ENCODE measurements at regions not wholly inside any gene's neighbourhood (a gene's known extent, or its start where the extent isn't known, plus 50 kb on each side); places are given as distances from the start of the nearest gene placed in this dataset.

DNA sequence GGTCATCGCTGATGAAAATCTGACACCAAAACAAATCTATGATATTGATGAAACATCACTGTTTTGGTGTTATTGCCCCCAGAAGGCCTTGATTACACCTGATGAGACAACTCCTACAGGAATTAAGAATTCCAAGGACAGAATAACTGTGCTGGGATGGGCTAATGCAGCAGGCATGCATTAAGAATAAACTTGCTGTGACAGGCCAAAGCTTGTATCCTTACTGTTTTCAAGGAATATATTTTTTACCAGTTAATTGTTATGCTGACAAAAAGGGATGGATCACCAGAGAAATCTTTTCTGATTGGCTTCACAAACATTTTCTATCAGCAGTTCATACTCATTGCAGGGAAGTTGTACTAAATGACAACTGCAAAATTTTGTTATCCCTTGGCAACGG is 278.2 kb downstream of the IKZF2 start:
- no peak for TF ChIP-seq CTCF (IDR thresholded peaks at IDR 0.05; ENCODE audit: poor library complexity)
- no peak for TF ChIP-seq EZH2phosphoT487 (IDR thresholded peaks at IDR 0.05; ENCODE audit: low read depth, severe bottlenecking, unreplicated experiment)
